Astrocyte (in vitro differentiated cells and primary cell): ENCODE measurements at regions not wholly inside any gene's neighbourhood (a gene's known extent, or its start where the extent isn't known, plus 50 kb on each side); places are given as distances from the start of the nearest gene placed in this dataset.

Source experiments
- DNase-seq: peaks from one replicate; pipeline ENCODE4 v3.0.0-alpha.2; 2010; ENCODE audit warnings: low read depth
- FAIRE-seq: peaks from 2 replicates; lab custom pipeline; 2011; peaks lifted over from hg19 to GRCh38; lab: Jason Lieb, UNC
- H2AFZ ChIP-seq: 2 replicates; pipeline ENCODE4 v1.6.0; 2012; ENCODE audit warnings: low read depth, low read length, inconsistent platforms
- H3K27ac ChIP-seq: 2 replicates; pipeline ENCODE4 v1.5.1; 2011; ENCODE audit warnings: low read depth, low read length, inconsistent platforms
- H3K27me3 ChIP-seq: 2 replicates; pipeline ENCODE4 v1.6.0; 2011; ENCODE audit warnings: low read length, inconsistent platforms; ENCODE audit not compliant: insufficient read depth
- H3K36me3 ChIP-seq: 2 replicates; pipeline ENCODE4 v1.5.1; 2011; ENCODE audit warnings: low read length, inconsistent platforms; ENCODE audit not compliant: insufficient read depth
- H3K4me1 ChIP-seq: 2 replicates; pipeline ENCODE4 v1.5.1; 2011; ENCODE audit warnings: low read length, inconsistent platforms; ENCODE audit not compliant: insufficient read depth
- H3K4me2 ChIP-seq: 2 replicates; pipeline ENCODE4 v1.6.0; 2012; ENCODE audit warnings: low read length, inconsistent platforms
- H3K4me3 ChIP-seq: 2 replicates; pipeline ENCODE4 v1.5.1; 2011; ENCODE audit warnings: low read depth, mild to moderate bottlenecking, low read length, inconsistent platforms; ENCODE audit not compliant: insufficient read depth
- H3K79me2 ChIP-seq: 2 replicates; pipeline ENCODE4 v1.6.0; 2012; ENCODE audit warnings: mild to moderate bottlenecking, low read length, inconsistent platforms; ENCODE audit not compliant: insufficient read depth
- H3K9ac ChIP-seq: 2 replicates; pipeline ENCODE4 v1.6.0; 2012; ENCODE audit warnings: mild to moderate bottlenecking, low read length, inconsistent platforms
- H3K9me3 ChIP-seq: 2 replicates; pipeline ENCODE4 v1.5.1; 2012; ENCODE audit warnings: low read depth, mild to moderate bottlenecking, low read length, inconsistent platforms; ENCODE audit not compliant: insufficient read depth
- H4K20me1 ChIP-seq: 2 replicates; pipeline ENCODE4 v1.6.0; 2012; ENCODE audit warnings: low read length, inconsistent platforms; ENCODE audit not compliant: insufficient read depth
- H3K27ac Mint-ChIP-seq: one replicate; pipeline ENCODE4 v1.8.0; 2021; ENCODE audit warnings: mild to moderate bottlenecking, mixed read lengths; ENCODE audit not compliant: unreplicated experiment
- H3K27me3 Mint-ChIP-seq: one replicate; pipeline ENCODE4 v1.8.0; 2021; ENCODE audit warnings: low read depth, mixed read lengths; ENCODE audit not compliant: unreplicated experiment
- H3K36me3 Mint-ChIP-seq: one replicate; pipeline ENCODE4 v1.8.0; 2021; ENCODE audit warnings: low read depth, mixed read lengths; ENCODE audit not compliant: unreplicated experiment
- H3K4me1 Mint-ChIP-seq: one replicate; pipeline ENCODE4 v1.8.0; 2021; ENCODE audit warnings: low read depth, mixed read lengths; ENCODE audit not compliant: unreplicated experiment
- H3K4me3 Mint-ChIP-seq: one replicate; pipeline ENCODE4 v1.8.0; 2021; ENCODE audit warnings: mild to moderate bottlenecking, moderate library complexity, mixed read lengths; ENCODE audit not compliant: unreplicated experiment
- H3K9me3 Mint-ChIP-seq: one replicate; pipeline ENCODE4 v1.8.0; 2021; ENCODE audit warnings: mild to moderate bottlenecking, mixed read lengths; ENCODE audit not compliant: unreplicated experiment
- EZH2 ChIP-seq: IDR thresholded peaks from 2 replicates; pipeline ENCODE4 v1.6.1; 2012; ENCODE audit warnings: mild to moderate bottlenecking, low read length, inconsistent platforms; ENCODE audit not compliant: insufficient read depth
- TF ChIP-seq, protein P1 (sequence below): IDR thresholded peaks from 2 replicates; pipeline ENCODE4 v1.5.1; 2011; ENCODE audit warnings: low read depth, mild to moderate bottlenecking, inconsistent platforms, low read length, moderate library complexity; ENCODE audit not compliant: insufficient read depth

DNA sequence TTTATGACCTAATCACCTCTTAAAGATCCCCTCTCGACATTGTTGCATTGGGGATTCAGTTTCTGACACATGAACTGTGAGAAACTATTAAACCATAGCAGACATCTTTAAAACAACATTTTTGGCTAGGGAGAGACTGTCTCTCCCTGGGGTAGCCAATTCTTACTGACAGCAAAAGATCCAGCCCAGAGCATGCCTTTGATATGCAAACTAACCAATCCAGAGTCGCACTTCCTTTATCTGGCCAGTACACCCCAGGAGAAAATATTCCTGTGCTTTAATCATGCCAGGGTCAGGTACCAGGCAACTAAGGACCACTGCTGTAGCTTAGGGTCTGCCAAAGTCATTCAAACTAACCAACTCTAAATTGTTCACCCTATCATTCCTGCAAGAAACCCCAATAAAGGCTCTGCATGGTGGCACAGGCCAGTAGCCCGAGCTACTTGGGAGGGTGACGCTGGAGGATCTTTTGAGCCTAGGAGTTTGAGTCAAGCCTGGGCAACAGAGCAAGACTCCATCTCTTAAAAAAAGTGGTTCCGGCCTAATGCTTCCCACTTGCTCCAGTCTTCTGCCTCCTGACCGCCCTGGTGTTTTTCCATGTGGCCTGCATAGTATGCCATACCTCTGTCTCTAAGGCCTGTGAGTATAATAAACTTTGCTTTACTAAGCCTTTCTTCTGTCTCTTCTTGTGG, 62.3 kb upstream of the DAPK1 start:
- H3K9me3 Mint-ChIP-seq: no peaks in the 10 kb centered on the region
- Histone ChIP-seq H3K4me1 (no peaks in the 10 kb centered on the region), H3K9ac (no peak overlapping the region), H3K4me3 (no peak overlapping the region), H3K27ac (no peak overlapping the region), H3K4me2 (no peak overlapping the region), H3K36me3 (no peaks in the 10 kb centered on the region), H4K20me1 (no peaks in the 10 kb centered on the region), H2AFZ (no peak overlapping the region), H3K9me3 (no peaks in the 10 kb centered on the region), H3K27me3 (no peaks in the 10 kb centered on the region), H3K79me2 (no peaks in the 10 kb centered on the region)
- no peak for TF ChIP-seq EZH2
- TF ChIP-seq, protein P1, sequence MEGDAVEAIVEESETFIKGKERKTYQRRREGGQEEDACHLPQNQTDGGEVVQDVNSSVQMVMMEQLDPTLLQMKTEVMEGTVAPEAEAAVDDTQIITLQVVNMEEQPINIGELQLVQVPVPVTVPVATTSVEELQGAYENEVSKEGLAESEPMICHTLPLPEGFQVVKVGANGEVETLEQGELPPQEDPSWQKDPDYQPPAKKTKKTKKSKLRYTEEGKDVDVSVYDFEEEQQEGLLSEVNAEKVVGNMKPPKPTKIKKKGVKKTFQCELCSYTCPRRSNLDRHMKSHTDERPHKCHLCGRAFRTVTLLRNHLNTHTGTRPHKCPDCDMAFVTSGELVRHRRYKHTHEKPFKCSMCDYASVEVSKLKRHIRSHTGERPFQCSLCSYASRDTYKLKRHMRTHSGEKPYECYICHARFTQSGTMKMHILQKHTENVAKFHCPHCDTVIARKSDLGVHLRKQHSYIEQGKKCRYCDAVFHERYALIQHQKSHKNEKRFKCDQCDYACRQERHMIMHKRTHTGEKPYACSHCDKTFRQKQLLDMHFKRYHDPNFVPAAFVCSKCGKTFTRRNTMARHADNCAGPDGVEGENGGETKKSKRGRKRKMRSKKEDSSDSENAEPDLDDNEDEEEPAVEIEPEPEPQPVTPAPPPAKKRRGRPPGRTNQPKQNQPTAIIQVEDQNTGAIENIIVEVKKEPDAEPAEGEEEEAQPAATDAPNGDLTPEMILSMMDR: no peak
- DNase-seq (no peak), FAIRE-seq (no peak)
- no peak overlapping the region for H3K27ac Mint-ChIP-seq
- H3K4me3 Mint-ChIP-seq: no peak overlapping the region
- peaks cover 3% of the 10 kb centered on the region for H3K27me3 Mint-ChIP-seq
- H3K36me3 Mint-ChIP-seq: no peaks in the 10 kb centered on the region
- peaks cover 5% of the 10 kb centered on the region for H3K4me1 Mint-ChIP-seq

DNA sequence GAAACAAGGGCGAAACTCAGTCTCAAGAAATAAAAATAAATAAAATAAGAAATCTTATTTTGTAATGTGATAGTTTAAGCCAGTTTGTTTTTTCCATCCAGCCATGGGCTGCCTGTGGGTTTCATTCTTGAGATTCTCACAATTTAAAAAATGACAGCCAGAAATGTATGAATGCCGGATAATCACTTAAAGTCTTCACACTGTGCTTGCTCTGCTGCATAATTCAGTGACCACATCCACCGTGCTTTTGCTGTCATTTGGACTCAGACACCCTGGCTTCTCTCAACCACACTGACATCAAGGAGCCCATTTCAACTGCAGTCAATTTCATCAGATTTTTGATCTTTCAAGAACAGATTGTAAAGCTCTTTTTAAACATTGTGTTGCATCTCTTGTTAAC, 61.0 kb upstream of the DAPK1 start:
- Histone ChIP-seq H3K36me3 (no peaks in the 10 kb centered on the region), H4K20me1 (no peaks in the 10 kb centered on the region), H3K4me1 (no peaks in the 10 kb centered on the region), H3K27ac (no peak overlapping the region), H3K4me2 (no peak overlapping the region), H3K9ac (no peak overlapping the region), H3K79me2 (no peaks in the 10 kb centered on the region), H3K27me3 (no peaks in the 10 kb centered on the region), H3K4me3 (no peak overlapping the region), H3K9me3 (no peaks in the 10 kb centered on the region), H2AFZ (no peak overlapping the region)
- Mint-ChIP-seq H3K4me1 (peaks cover 7% of the 10 kb centered on the region), H3K27ac (peak overlapping the region; percentile 20), H3K27me3 (peaks cover 3% of the 10 kb centered on the region), H3K9me3 (no peaks in the 10 kb centered on the region), H3K36me3 (peaks cover 2% of the 10 kb centered on the region), H3K4me3 (no peak overlapping the region)
- FAIRE-seq (no peak), DNase-seq (peak; percentile 45)
- TF ChIP-seq EZH2: no peak
- TF ChIP-seq, protein P1: no peak

DNA sequence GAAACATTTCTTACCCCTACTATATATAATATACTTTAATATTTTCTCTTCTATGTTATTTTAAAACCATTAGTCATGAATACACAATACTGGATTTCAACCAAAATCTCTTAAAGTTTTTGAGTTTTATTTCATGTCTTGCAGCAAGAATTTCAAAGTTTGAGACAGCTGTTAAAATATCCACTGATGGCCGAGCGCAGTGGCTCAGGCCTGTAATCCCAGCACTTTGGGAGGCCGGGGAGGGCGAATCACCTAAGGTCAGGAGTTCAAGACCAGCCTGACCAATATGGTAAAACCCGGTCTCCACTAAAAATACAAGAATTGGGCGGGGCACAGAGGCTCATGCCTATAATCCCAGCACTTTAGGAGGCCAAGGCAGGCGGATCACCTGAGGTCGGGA, 59.7 kb upstream of the DAPK1 start:
- Mint-ChIP-seq H3K9me3 (no peaks in the 10 kb centered on the region), H3K4me1 (peaks cover 11% of the 10 kb centered on the region), H3K27ac (no peak overlapping the region), H3K4me3 (no peak overlapping the region), H3K36me3 (peaks cover 2% of the 10 kb centered on the region), H3K27me3 (peaks cover 3% of the 10 kb centered on the region)
- no peak overlapping the region for H2AFZ ChIP-seq
- H3K36me3 ChIP-seq: no peaks in the 10 kb centered on the region
- H3K9me3 ChIP-seq: no peaks in the 10 kb centered on the region
- no peaks in the 10 kb centered on the region for H3K4me1 ChIP-seq
- H3K4me2 ChIP-seq: no peak overlapping the region
- no peaks in the 10 kb centered on the region for H3K27me3 ChIP-seq
- FAIRE-seq (no peak), DNase-seq (no peak)
- no peak overlapping the region for H3K27ac ChIP-seq
- no peaks in the 10 kb centered on the region for H4K20me1 ChIP-seq
- no peak overlapping the region for H3K4me3 ChIP-seq
- H3K79me2 ChIP-seq: no peaks in the 10 kb centered on the region
- no peak for TF ChIP-seq EZH2
- TF ChIP-seq, protein P1: no peak
- H3K9ac ChIP-seq: no peak overlapping the region
